ENCODE measurements at regions not wholly inside any gene's neighbourhood (a gene's known extent, or its start where the extent isn't known, plus 50 kb on each side); places are given as distances from the start of the nearest gene placed in this dataset.
"Not testable (repeated sequence)": the region's sequence is repeated elsewhere in the genome, so short reads cannot be mapped to it uniquely, and the experiment has no call there.

- no peak for DNase-seq
These were observed 202.7 kb downstream of the CRLF2 start for GRCh38 chrX:1009771-1010170.

GRCh38 chrX:1006156-1006730, 206.2 kb downstream of the CRLF2 start:
- DNase-seq = no peak

GRCh38 chrX:1002611-1003010, 209.8 kb downstream of the CRLF2 start:
- no peak for DNase-seq

- DNase-seq = no peak
These were observed 214.8 kb downstream of the CRLF2 start for GRCh38 chrX:997631-998137.

GRCh38 chrX:994780-995179, 217.7 kb downstream of the CRLF2 start:
- no peak for DNase-seq

- DNase-seq = peak; percentile 18
These were observed 222.4 kb downstream of the CRLF2 start for GRCh38 chrX:989959-990510.

GRCh38 chrX:988530-988929, 223.9 kb downstream of the CRLF2 start:
- DNase-seq = not testable (repeated sequence)

GRCh38 chrX:981791-982626, 230.4 kb downstream of the CRLF2 start:
- no peak for DNase-seq

GRCh38 chrX:980587-981235, 231.7 kb downstream of the CRLF2 start:
- DNase-seq = no peak

GRCh38 chrX:979127-979526, 233.3 kb downstream of the CRLF2 start:
- not testable (repeated sequence) for DNase-seq

- DNase-seq = no peak
These were observed 239.3 kb downstream of the CRLF2 start for GRCh38 chrX:973010-973632.

- DNase-seq = no peak
These were observed 244.1 kb downstream of the CRLF2 start for GRCh38 chrX:968148-968965.

- no peak for DNase-seq
These were observed 245.9 kb downstream of the CRLF2 start for GRCh38 chrX:966396-967070.

GRCh38 chrX:964831-965416, 247.5 kb downstream of the CRLF2 start:
- no peak for DNase-seq

- DNase-seq = no peak
These were observed 251.6 kb downstream of the CRLF2 start for GRCh38 chrX:960821-961220.

GRCh38 chrX:959595-959994, 252.9 kb downstream of the CRLF2 start:
- DNase-seq = no peak

- DNase-seq = not testable (repeated sequence)
These were observed 257.2 kb downstream of the CRLF2 start for GRCh38 chrX:955168-955781.

GRCh38 chrX:953879-954482, 258.5 kb downstream of the CRLF2 start:
- DNase-seq = no peak

- no peak for DNase-seq
These were observed 259.6 kb downstream of the CRLF2 start for GRCh38 chrX:952816-953215.

- DNase-seq = not testable (repeated sequence)
These were observed 265.2 kb downstream of the CRLF2 start for GRCh38 chrX:947262-947661.
